Suppressor macrophage treated with lipopolysaccharide for 1 hour (primary cell): ENCODE measurements at regions not wholly inside any gene's neighbourhood (a gene's known extent, or its start where the extent isn't known, plus 50 kb on each side); places are given as distances from the start of the nearest gene placed in this dataset.
"Not testable (repeated sequence)": the region's sequence is repeated elsewhere in the genome, so short reads cannot be mapped to it uniquely, and the experiment has no call there.

ENCODE experiments used
- DNase-seq, 3 donors: peaks; one replicate each; pipeline ENCODE4 v3.0.0-alpha.2; 2020 to 2022

GRCh38 chr20:22821796-22822195, 213.3 kb upstream of the SSTR4 start:
- DNase-seq, result peak; percentile 15 to 22 (median 20)

DNA sequence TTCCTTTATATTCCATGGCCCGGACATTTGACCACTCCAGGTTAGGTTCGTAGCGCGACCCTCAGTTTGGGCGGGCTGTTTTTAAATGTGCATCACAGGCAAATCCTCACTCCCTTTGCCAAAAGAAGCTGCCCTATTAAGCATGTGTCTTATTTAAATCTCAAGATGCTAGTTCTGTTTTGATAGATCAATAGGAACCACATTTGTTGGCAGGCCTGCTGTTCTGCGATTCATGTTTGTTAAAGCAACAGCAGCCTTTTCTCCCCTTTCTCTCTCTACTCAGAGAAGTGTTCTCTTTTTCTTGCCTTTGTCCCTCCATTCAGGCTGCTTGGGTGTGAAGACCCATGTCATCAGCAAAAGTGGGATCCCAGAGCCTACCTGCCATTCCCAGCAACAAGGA, 212.0 kb upstream of the SSTR4 start:
- no peak for DNase-seq

DNA sequence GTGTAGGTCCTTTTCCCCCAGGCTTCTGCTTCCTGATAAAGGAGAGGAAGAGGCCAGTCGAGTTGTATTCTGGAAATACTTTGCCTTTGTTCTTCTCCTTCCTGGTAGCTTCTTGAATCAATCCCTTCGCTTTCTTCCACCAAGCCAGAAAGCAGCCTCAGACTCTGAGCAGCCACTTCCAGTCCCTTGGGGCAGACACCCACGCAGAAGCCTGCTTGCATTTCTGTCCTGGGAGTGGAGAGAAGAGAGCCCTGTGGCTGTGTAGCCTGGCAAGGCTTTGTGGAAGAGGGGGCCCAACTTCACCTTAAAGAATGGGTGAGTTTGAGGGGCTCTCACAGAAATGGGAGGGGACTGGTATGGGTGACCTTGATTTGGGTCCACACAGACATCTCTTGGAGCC, 211.0 kb upstream of the SSTR4 start:
- no peak for DNase-seq

- DNase-seq, result no peak
Observed at GRCh38 chr20:22825076-22825475, 210.0 kb upstream of the SSTR4 start.

GRCh38 chr20:22825546-22825945, 209.6 kb upstream of the SSTR4 start:
- no peak for DNase-seq

DNA sequence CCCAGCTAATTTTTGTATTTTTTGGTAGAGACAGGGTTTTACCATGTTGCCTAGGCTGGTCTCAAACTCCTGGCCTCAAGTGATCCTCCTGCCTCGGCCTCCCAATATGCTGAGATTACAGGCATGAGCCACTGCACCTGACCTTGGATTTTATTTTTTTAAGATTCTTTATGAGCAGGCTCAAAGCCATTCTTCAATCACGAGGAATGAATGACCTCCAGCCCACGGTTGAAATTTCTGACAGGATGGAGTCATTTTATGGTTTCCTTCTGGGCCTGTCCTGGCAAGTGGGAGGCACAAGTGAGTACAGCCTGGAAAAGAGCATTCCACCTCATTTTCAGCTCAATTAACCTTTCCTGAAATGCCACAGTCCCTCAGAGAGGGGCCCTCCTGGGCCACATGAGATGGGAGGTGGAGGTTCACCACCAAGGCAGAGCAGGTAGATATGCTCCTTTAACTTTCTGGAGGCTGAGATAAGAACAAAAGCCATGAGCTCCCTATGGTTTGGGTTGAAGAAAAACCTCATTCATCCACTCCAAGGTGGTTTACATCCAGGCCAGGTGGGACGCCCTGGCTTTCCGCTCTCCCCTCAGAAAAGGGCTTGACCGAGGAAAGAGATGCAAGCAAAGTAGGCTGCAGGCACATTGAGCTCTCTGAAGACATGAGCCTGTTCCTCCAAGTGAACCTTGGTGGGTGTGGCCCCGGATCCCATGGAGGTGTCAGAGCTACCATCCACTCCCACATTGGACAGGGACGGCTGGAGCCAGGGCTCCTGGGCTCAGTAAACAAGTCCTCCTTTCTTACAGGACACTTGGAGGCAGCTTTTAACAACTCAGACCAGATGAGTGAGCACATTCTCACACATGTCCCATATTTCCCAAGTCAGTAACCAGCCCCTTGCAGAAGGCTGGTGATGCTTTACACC, 208.5 kb upstream of the SSTR4 start:
- DNase-seq, result no peak

GRCh38 chr20:22827916-22828315, 207.2 kb upstream of the SSTR4 start:
- no peak for DNase-seq

DNA sequence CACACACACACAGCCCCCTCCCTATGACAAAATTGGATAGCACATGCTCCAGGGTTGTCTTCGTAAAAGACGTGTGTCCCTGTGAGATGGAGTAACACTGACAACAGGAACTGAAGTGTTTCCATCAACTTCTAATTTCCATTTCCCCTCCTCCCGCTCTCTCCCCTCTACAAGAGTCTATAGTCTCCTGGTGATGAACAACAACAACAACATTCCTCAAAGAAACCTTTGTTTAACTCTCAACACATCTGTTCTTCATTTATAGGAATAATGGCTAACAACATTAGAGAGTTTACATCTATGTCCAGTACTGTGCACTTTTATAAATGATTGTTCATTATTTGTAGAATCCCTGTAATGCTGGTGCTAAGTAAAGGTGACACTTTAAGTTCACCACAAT, 205.8 kb upstream of the SSTR4 start:
- no peak for DNase-seq

DNA sequence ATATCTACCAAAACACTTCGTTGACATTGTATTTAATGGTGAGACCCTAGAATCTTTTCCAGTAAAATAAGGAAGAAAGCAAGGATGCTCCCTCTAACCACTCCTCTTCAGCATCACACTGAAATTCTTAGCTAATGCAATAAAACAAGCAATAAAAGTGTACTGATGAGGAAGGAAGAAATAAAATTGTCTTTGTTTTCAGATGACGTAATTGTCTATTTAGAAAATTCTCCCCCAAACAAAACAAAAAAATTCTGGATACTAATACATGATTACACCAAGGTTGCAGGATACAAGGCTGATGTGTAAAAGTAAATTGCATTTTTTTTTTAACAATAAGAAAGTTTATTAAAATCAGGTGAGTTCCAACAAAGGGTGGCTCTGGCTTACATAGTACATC, 205.0 kb upstream of the SSTR4 start:
- DNase-seq, result no peak

DNA sequence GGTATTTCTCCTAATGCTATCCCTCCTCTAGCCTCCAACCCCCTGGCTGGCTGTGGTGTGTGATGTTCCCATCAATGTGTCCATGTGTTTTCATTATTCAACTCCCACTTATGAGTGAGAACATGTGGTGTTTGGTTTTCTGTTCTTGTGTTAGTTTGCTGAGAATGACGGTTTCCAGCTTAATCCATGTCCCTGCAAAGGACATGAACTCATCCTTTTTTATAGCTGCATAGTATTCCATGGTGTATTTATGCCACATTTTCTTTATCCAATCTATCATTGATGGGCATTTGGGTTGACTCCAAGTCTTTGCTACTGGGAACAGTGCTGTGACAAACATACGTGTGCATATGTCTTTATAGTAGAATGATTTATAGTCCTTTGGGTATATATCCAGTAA, 204.4 kb upstream of the SSTR4 start:
- not testable (repeated sequence) for DNase-seq

DNA sequence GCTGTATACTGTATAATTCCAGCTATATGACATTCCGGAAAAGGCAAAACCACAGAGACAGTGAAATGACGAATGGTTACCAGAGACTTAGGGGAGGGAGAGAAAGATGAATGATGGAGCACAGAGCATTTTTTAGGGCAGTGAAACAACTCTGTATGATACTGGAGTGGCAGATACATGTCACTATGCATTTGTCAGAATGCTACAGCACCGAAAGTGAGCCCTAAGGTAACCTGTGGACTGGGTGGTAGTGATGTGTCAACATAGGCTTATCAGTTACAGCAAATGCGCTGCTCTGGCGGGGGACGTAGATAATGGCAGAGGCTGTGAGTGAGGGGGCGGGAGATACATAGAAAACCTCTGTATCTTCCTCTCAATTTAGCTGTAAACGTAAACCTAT, 201.3 kb upstream of the SSTR4 start:
- DNase-seq, result no peak

- DNase-seq, result no peak
Observed at GRCh38 chr20:22834651-22835256, 200.4 kb upstream of the SSTR4 start.

DNA sequence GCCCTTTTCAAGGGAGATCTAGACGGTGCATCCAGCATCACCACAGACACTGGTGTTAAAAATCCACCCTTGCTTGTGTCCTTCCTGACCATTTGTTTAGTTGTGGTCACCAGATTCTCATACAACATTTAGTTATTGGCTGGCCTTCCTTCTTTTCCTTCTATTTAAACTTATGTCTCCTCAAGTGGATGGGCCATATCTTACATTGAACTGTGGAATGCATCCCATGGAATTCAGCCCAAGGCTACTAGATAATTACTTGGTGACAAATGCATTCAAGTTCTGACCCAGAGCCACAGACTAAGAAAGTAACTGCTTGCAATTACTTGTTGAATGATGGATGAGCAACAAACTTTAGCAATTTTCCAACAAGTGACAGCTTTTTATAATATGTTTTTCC, 198.9 kb upstream of the SSTR4 start:
- DNase-seq, result no peak

- DNase-seq, result no peak
Observed at GRCh38 chr20:22836877-22837276, 198.2 kb upstream of the SSTR4 start.

DNA sequence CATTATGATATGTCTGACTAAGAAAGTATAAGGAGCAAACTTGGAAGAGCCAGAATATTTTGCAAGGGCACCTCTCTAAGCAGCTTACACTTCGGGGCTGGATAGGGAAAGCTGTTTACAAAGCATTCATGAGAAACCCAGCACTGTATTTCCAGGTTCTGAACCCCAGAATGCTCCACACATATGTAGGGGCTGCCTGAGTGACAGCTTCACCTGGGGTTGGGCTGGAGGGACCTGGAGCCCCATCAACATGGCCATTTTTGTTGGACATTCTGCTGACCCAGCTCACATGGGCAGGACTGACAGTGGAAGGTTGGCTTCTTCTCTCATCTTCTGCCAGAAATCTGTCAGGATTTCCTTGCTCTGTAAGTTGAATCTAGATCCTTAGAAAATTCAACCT, 197.1 kb upstream of the SSTR4 start:
- no peak for DNase-seq

DNA sequence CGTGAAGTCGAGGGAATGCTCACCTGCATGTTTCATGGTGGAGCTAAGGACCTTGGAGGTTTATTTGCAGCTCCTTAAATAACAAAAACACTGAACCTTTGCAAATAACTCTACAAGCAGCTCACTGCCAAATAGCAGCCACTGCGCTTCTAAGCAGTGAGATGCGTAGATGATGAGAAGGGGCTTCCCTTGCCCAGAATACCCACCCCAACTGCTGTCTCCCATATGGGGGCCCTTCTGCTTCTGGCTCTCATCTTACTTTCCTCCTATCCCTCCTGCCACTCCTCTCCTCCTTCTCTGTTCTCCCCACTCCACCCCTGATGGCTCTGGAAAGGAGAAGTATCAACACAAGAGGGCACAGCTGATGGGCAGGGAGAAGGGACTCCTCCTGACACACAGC, 193.3 kb upstream of the SSTR4 start:
- DNase-seq, result no peak

GRCh38 chr20:22842793-22843192, 192.3 kb upstream of the SSTR4 start:
- no peak for DNase-seq

- DNase-seq, result no peak
Observed at GRCh38 chr20:22844959-22845358, 190.2 kb upstream of the SSTR4 start.

DNA sequence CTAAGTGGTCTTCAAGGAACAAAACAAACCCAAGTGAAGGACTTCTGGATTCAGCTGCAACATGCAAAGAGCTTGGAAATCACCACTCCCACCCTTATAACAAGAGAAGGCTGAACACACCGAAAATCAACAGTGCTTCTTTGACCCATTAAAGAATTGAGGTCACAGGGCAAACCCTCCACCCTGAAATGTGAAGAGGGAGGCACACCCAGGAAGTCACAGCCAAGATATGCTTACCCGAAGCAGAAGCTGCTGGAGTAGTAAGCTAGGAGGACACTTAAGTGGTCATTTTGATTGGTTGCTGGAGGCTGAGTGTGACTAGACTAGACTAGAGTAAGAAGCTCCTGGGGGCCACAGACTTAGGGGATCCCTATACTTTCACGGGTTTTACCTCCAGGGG, 188.2 kb upstream of the SSTR4 start:
- no peak for DNase-seq

GRCh38 chr20:22848364-22848763, 186.7 kb upstream of the SSTR4 start:
- no peak for DNase-seq

- peak; percentile 54 to 63 (median 57) for DNase-seq
Observed at GRCh38 chr20:22851679-22852346, 183.3 kb upstream of the SSTR4 start.

GRCh38 chr20:22861231-22861980, 173.7 kb upstream of the SSTR4 start:
- peak in 2 of 3 donors; percentile 4 to 26 for DNase-seq

DNA sequence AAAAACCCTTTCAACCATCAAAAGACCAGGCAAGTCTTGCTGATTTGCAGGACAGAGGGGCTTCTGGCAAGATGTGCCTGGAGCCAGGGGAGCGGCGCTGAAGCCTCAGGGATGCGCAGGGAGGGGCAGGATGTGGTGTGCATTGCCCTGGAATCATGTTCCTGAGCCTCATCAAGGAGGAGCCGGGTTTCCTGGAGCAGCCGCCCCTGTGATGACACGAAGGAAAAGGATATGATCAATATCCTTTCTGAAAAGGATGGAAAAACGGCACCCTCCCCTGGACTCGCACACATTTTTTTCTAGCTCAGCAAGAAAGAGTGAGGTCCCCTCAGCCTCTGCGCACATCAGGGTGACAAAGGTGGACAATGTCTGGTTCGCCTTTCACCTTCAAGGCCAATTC, 173.1 kb upstream of the SSTR4 start:
- DNase-seq, result no peak
